Skeletal muscle satellite cell (primary cell): ENCODE measurements at regions not wholly inside any gene's neighbourhood (a gene's known extent, or its start where the extent isn't known, plus 50 kb on each side); places are given as distances from the start of the nearest gene placed in this dataset.

Experiments
- H3K27me3 ChIP-seq: 2 replicates; pipeline ENCODE4 v1.7.0; 2013; ENCODE audit warnings: low read length; ENCODE audit not compliant: control insufficient read depth, insufficient read depth
- H3K36me3 ChIP-seq: 2 replicates; pipeline ENCODE4 v1.7.0; 2013; ENCODE audit warnings: mild to moderate bottlenecking, control low read depth, low read length; ENCODE audit not compliant: insufficient read depth
- H3K4me1 ChIP-seq: 2 replicates; pipeline ENCODE4 v1.7.0; 2013; ENCODE audit warnings: low read length; ENCODE audit not compliant: control insufficient read depth, insufficient read depth
- H3K4me2 ChIP-seq: 2 replicates; pipeline ENCODE4 v1.7.0; 2013; ENCODE audit warnings: mild to moderate bottlenecking, low read length
- H3K4me3 ChIP-seq: 2 replicates; pipeline ENCODE4 v1.7.0; 2013; ENCODE audit warnings: low read length
- H3K9ac ChIP-seq: 2 replicates; pipeline ENCODE4 v1.7.0; 2013; ENCODE audit warnings: mild to moderate bottlenecking, low read depth, low read length, moderate library complexity
- H3K9me3 ChIP-seq: replicated peaks from 2 replicates; pipeline ENCODE4 v1.7.0; 2013; ENCODE audit warnings: mild to moderate bottlenecking, control low read depth, low read length

DNA sequence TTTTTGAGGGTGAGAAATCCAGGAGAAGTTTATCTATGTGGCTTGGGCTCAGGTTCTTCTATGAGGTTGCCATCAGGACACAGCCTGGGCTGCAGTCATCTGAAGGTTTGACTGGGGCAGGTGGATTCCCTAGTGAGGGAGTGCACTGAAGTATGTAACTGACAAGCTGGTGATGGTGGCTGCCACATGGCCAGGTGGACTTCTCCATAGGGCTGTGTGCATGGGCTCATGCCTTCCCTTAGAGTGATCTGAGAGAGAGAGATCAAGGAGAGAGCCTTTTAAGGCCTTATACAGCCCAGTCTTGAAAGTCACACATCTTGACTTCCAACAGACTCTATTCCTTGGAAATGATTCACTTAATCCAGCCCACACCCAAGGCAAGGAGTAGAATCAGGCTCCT is 266.6 kb upstream of the PITRM1 start:
- H3K9me3 ChIP-seq, result no peaks in the 10 kb centered on the region
- H3K4me3 ChIP-seq, result no peak overlapping the region
- H3K9ac ChIP-seq, result no peak overlapping the region
- H3K36me3 ChIP-seq, result no peaks in the 10 kb centered on the region
- H3K27me3 ChIP-seq, result no peaks in the 10 kb centered on the region
- no peak overlapping the region for H3K4me2 ChIP-seq
- no peaks in the 10 kb centered on the region for H3K4me1 ChIP-seq

- Histone ChIP-seq H3K4me3 (no peak overlapping the region), H3K27me3 (no peaks in the 10 kb centered on the region), H3K36me3 (no peaks in the 10 kb centered on the region), H3K9ac (no peak overlapping the region), H3K9me3 (no peaks in the 10 kb centered on the region), H3K4me1 (no peaks in the 10 kb centered on the region), H3K4me2 (no peak overlapping the region)
Measured at GRCh38 chr10:3438606-3439005, 266.0 kb upstream of the PITRM1 start.

GRCh38 chr10:3435671-3436070 is 263.1 kb upstream of the PITRM1 start:
- H3K9me3 ChIP-seq, result no peaks in the 10 kb centered on the region
- H3K9ac ChIP-seq, result no peak overlapping the region
- H3K4me3 ChIP-seq, result no peak overlapping the region
- no peaks in the 10 kb centered on the region for H3K36me3 ChIP-seq
- H3K27me3 ChIP-seq, result no peaks in the 10 kb centered on the region
- H3K4me2 ChIP-seq, result no peak overlapping the region
- no peaks in the 10 kb centered on the region for H3K4me1 ChIP-seq

DNA sequence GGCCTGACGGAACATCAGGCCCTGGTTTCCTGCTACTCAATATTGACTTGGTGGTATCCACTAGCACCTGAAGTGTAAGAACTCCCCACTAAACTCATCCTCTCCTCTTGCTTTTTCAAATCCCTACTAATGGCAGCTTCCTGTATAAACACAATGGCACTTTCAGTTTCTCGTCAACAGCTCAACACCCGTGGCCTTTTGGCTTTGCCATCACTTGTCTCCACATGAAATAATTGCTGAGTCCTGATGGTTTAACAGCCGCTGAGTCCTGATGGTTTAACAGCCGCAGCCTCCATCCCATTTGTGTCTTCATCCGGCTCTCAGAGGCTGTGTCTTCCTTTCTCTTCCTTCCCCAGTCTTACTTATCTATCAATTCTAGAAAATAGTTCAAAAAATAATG is 261.4 kb upstream of the PITRM1 start:
- Histone ChIP-seq H3K4me2 (no peak overlapping the region), H3K9me3 (no peaks in the 10 kb centered on the region), H3K4me3 (no peak overlapping the region), H3K9ac (no peak overlapping the region), H3K36me3 (no peaks in the 10 kb centered on the region), H3K4me1 (no peaks in the 10 kb centered on the region), H3K27me3 (no peaks in the 10 kb centered on the region)

GRCh38 chr10:3433131-3433530 is 260.5 kb upstream of the PITRM1 start:
- no peak overlapping the region for H3K4me3 ChIP-seq
- peaks cover under 1% of the 10 kb centered on the region for H3K4me1 ChIP-seq
- no peak overlapping the region for H3K9ac ChIP-seq
- no peaks in the 10 kb centered on the region for H3K9me3 ChIP-seq
- no peak overlapping the region for H3K4me2 ChIP-seq
- no peaks in the 10 kb centered on the region for H3K36me3 ChIP-seq
- H3K27me3 ChIP-seq, result no peaks in the 10 kb centered on the region

DNA sequence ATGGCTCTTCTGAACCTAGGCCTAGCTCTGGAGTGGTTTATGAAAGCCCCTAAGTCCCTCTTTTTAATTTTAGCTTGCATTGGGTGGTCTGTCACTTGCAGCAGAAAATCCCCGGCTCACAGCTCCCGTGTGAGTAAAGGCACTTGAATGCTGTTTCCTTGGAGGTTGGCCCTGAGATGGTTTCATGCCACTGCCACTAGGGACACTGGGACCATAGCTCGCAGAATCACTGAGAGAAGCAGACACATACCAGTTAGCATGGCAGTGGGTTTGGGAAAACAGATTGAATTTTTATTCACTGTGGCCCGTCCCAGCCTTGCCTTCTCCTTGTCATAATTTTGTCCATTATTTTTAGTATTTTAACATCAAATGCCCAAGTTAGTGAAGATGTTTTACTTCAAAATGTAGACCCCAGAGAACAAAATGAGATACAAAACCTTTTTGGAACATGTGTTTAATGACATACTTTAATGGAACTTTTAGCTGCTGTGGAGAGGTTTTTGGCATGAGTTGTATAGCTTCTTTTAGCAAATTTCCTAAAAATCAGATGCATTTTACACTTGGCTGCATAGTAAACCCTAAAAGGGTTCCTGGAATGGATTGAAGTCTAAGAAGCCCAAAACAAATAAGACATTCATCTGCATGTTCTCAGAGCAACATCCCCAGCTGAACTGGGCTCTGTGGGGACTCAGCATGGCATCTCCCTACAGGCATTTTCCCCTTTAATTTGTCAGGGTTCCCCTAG is 259.7 kb upstream of the PITRM1 start:
- Histone ChIP-seq H3K27me3 (no peaks in the 10 kb centered on the region), H3K9me3 (no peaks in the 10 kb centered on the region), H3K4me1 (peaks cover 9% of the 10 kb centered on the region), H3K36me3 (no peaks in the 10 kb centered on the region), H3K9ac (no peak overlapping the region), H3K4me3 (no peak overlapping the region), H3K4me2 (no peak overlapping the region)

DNA sequence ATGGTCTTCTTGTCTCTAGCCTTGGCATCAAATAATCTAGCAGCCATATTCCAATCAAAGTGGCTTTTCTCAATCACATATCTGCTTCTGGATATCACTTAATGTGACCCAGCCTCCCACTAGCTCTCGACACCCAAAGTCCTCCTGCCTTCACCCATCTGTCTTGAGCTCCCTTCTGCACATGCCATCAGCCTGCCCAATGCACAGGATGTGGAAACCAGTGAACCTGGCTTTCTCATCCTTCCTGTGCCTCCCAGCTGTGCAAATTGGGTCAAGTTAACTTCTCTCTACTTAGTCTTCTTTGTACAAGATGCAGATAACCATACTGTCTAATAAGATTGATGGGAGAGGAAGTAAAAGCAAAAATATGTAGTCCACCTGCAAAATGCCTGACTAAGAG is 257.9 kb upstream of the PITRM1 start:
- no peak overlapping the region for H3K4me3 ChIP-seq
- peaks cover 27% of the 10 kb centered on the region for H3K4me1 ChIP-seq
- no peaks in the 10 kb centered on the region for H3K27me3 ChIP-seq

DNA sequence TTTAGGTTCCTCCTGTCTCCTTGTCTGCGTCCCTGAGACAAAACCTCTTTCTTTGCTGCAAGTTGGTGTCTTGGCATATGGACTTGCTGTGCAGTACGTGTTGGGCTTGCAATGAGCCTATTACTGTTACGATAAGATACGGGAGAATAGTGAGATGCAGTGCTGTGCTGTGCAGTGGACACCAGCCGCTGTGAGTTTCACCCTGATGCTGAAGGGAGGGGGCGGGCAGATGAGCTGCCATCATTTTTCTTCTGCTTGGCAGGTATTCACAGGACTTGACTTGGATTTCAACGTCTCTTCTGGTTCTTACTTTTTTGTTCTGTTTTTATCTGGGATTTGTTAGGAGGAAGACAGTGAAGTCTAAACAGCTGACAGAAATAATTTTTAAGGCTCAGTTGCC is 257.1 kb upstream of the PITRM1 start:
- Histone ChIP-seq H3K4me3 (no peak overlapping the region), H3K36me3 (no peaks in the 10 kb centered on the region), H3K27me3 (no peaks in the 10 kb centered on the region), H3K9me3 (no peaks in the 10 kb centered on the region), H3K4me1 (peaks cover 34% of the 10 kb centered on the region), H3K9ac (no peak overlapping the region), H3K4me2 (no peak overlapping the region)

More for the DNA sequence above, 257.9 kb upstream of the PITRM1 start:
- H3K36me3 ChIP-seq, result no peaks in the 10 kb centered on the region
- no peaks in the 10 kb centered on the region for H3K9me3 ChIP-seq
- H3K9ac ChIP-seq, result no peak overlapping the region
- H3K4me2 ChIP-seq, result no peak overlapping the region

GRCh38 chr10:3428826-3429225 is 256.2 kb upstream of the PITRM1 start:
- H3K27me3 ChIP-seq, result no peaks in the 10 kb centered on the region
- H3K36me3 ChIP-seq, result no peaks in the 10 kb centered on the region
- H3K9me3 ChIP-seq, result no peaks in the 10 kb centered on the region
- no peak overlapping the region for H3K4me3 ChIP-seq
- H3K4me1 ChIP-seq, result peaks cover 42% of the 10 kb centered on the region
- no peak overlapping the region for H3K9ac ChIP-seq
- no peak overlapping the region for H3K4me2 ChIP-seq

DNA sequence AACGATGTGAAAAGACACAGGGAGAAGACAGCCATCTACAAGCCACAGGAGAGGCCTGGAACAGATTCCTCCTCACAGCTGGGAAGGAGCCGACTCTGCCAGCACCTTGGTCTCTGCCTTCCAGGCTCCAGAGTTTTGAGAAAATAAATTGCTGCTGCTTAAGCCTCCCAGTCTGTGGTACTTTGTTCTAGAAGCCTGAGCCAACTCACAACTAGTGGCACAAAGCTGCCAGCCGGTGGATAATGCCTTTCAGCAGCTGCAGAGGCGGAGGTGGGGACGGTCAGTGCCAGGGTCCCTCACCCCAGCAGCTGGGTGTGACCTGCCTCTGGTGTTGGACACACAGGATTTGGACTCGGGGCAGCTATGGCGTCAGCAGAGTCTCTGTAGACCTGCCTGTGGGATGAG is 255.4 kb upstream of the PITRM1 start:
- no peaks in the 10 kb centered on the region for H3K27me3 ChIP-seq
- H3K4me2 ChIP-seq, result peak overlapping the region; percentile 40
- peaks cover 42% of the 10 kb centered on the region for H3K4me1 ChIP-seq
- no peaks in the 10 kb centered on the region for H3K36me3 ChIP-seq
- no peaks in the 10 kb centered on the region for H3K9me3 ChIP-seq
- no peak overlapping the region for H3K4me3 ChIP-seq
- peak overlapping the region; percentile 36 for H3K9ac ChIP-seq

- Histone ChIP-seq H3K4me2 (peak overlapping the region; percentile 40), H3K36me3 (no peaks in the 10 kb centered on the region), H3K4me3 (no peak overlapping the region), H3K9ac (peak overlapping the region; percentile 36), H3K9me3 (no peaks in the 10 kb centered on the region), H3K4me1 (peaks cover 42% of the 10 kb centered on the region), H3K27me3 (no peaks in the 10 kb centered on the region)
Measured at GRCh38 chr10:3427347-3427746, 254.8 kb upstream of the PITRM1 start.

GRCh38 chr10:3426190-3426845 is 253.7 kb upstream of the PITRM1 start:
- H3K4me1 ChIP-seq, result peaks cover 42% of the 10 kb centered on the region
- peak overlapping the region; percentile 50 for H3K4me2 ChIP-seq
- H3K27me3 ChIP-seq, result no peaks in the 10 kb centered on the region
- peak overlapping the region; percentile 24 for H3K9ac ChIP-seq
- H3K36me3 ChIP-seq, result no peaks in the 10 kb centered on the region
- H3K4me3 ChIP-seq, result peak overlapping the region; percentile 37
- no peaks in the 10 kb centered on the region for H3K9me3 ChIP-seq
